ENCODE measurements at regions not wholly inside any gene's neighbourhood (a gene's known extent, or its start where the extent isn't known, plus 50 kb on each side); places are given as distances from the start of the nearest gene placed in this dataset.

GRCh38 chr17:22484826-22485225, 792.5 kb downstream of the KCNJ18 start:
- intact Hi-C loops (cut with DNase I; ENCODE audit: low total_unique reads) = no loop called here
- H3K4me1 ChIP-seq = no peaks in the 10 kb centered on the region
- DNase-seq = no peak

GRCh38 chr17:22490399-22490798, 798.1 kb downstream of the KCNJ18 start:
- no peaks in the 10 kb centered on the region for H3K4me1 ChIP-seq
- TF ChIP-seq POLR2A (IDR thresholded peaks at IDR 0.05) = no peak
- TF ChIP-seq, protein P1, sequence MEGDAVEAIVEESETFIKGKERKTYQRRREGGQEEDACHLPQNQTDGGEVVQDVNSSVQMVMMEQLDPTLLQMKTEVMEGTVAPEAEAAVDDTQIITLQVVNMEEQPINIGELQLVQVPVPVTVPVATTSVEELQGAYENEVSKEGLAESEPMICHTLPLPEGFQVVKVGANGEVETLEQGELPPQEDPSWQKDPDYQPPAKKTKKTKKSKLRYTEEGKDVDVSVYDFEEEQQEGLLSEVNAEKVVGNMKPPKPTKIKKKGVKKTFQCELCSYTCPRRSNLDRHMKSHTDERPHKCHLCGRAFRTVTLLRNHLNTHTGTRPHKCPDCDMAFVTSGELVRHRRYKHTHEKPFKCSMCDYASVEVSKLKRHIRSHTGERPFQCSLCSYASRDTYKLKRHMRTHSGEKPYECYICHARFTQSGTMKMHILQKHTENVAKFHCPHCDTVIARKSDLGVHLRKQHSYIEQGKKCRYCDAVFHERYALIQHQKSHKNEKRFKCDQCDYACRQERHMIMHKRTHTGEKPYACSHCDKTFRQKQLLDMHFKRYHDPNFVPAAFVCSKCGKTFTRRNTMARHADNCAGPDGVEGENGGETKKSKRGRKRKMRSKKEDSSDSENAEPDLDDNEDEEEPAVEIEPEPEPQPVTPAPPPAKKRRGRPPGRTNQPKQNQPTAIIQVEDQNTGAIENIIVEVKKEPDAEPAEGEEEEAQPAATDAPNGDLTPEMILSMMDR (IDR thresholded peaks at IDR 0.05 in 4 of 5, conservative IDR thresholded peaks at IDR 0.05 in 1 of 5) = no peak
- ATAC-seq (no peak), DNase-seq (no peak)
- no peaks in the 10 kb centered on the region for H3K36me3 ChIP-seq
- H3K27ac ChIP-seq = no peak overlapping the region
- no peaks in the 10 kb centered on the region for H3K9me3 ChIP-seq
- in situ Hi-C loops (cut with MboI; ENCODE audit: low sequenced_read_pairs in 4 of 4) (no loop called here), intact Hi-C loops (cut with DNase I; ENCODE audit: low total_unique reads) (no loop called here)
- no peaks in the 10 kb centered on the region for H3K27me3 ChIP-seq
- no peak overlapping the region for H3K4me3 ChIP-seq

More at GRCh38 chr17:22484826-22485225, 792.5 kb downstream of the KCNJ18 start:
- Histone ChIP-seq H3K9me3 (no peaks in the 10 kb centered on the region), H3K36me3 (no peaks in the 10 kb centered on the region), H3K4me3 (no peak overlapping the region), H3K27ac (no peak overlapping the region), H3K27me3 (no peaks in the 10 kb centered on the region)
- no peak for ATAC-seq
- TF ChIP-seq POLR2A (IDR thresholded peaks at IDR 0.05) = no peak
- TF ChIP-seq, protein P1 (IDR thresholded peaks at IDR 0.05 in 4 of 5, conservative IDR thresholded peaks at IDR 0.05 in 1 of 5) = no peak
- in situ Hi-C loops (cut with MboI; ENCODE audit: low sequenced_read_pairs in 4 of 4) = no loop called here

GRCh38 chr17:22492331-22492730, 800.0 kb downstream of the KCNJ18 start:
- Histone ChIP-seq H3K36me3 (no peaks in the 10 kb centered on the region), H3K9me3 (no peaks in the 10 kb centered on the region), H3K27me3 (no peaks in the 10 kb centered on the region), H3K4me3 (no peak overlapping the region), H3K27ac (no peak overlapping the region), H3K4me1 (no peaks in the 10 kb centered on the region)
- in situ Hi-C loops (cut with MboI; ENCODE audit: low sequenced_read_pairs in 4 of 4) (no loop called here), intact Hi-C loops (cut with DNase I; ENCODE audit: low total_unique reads) (no loop called here)
- no peak for DNase-seq
- no peak for ATAC-seq
- TF ChIP-seq, protein P1 (IDR thresholded peaks at IDR 0.05 in 4 of 5, conservative IDR thresholded peaks at IDR 0.05 in 1 of 5) = no peak
- TF ChIP-seq POLR2A (IDR thresholded peaks at IDR 0.05) = no peak

DNA sequence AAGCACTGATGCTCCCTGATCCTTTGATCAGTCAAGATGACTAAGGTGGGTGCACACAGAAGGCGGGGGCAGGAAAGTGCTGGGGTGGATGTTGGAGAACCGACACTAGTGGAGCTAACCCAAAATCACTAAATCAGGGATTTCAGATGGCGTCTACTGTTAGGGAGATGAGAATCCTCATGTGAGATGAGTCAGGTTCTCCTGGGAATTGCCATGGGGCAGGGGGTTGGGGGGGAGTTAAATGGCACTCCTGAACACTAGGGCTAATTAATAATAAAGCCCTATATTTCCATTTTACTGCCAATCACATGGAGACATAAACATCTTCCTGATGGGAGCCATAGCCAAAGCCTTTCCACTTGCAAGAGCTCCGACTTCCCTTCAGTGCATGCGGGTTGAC, 804.1 kb downstream of the KCNJ18 start:
- no peaks in the 10 kb centered on the region for H3K4me1 ChIP-seq
- TF ChIP-seq, protein P1 (IDR thresholded peaks at IDR 0.05 in 4 of 5, conservative IDR thresholded peaks at IDR 0.05 in 1 of 5) = no peak
- TF ChIP-seq POLR2A (IDR thresholded peaks at IDR 0.05) = no peak
- DNase-seq (no peak), ATAC-seq (no peak)
- H3K36me3 ChIP-seq = no peaks in the 10 kb centered on the region
- intact Hi-C loops (cut with DNase I; ENCODE audit: low total_unique reads) = no loop called here
- no peaks in the 10 kb centered on the region for H3K27me3 ChIP-seq
- H3K27ac ChIP-seq = no peak overlapping the region
- no peak overlapping the region for H3K4me3 ChIP-seq
- in situ Hi-C loops (cut with MboI; ENCODE audit: low sequenced_read_pairs in 4 of 4) = no loop called here
- H3K9me3 ChIP-seq = no peaks in the 10 kb centered on the region

GRCh38 chr17:22503322-22503899, 811.1 kb downstream of the KCNJ18 start:
- H3K27me3 ChIP-seq = no peaks in the 10 kb centered on the region
- no peak for TF ChIP-seq POLR2A (IDR thresholded peaks at IDR 0.05)
- TF ChIP-seq, protein P1 (IDR thresholded peaks at IDR 0.05 in 4 of 5, conservative IDR thresholded peaks at IDR 0.05 in 1 of 5) = no peak
- ATAC-seq = no peak
- no peaks in the 10 kb centered on the region for H3K4me1 ChIP-seq
- no peak overlapping the region for H3K27ac ChIP-seq
- H3K4me3 ChIP-seq = no peak overlapping the region
- H3K36me3 ChIP-seq = no peaks in the 10 kb centered on the region
- intact Hi-C loops (cut with DNase I; ENCODE audit: low total_unique reads) = no loop called here
- no peaks in the 10 kb centered on the region for H3K9me3 ChIP-seq
- DNase-seq = no peak
- in situ Hi-C loops (cut with MboI; ENCODE audit: low sequenced_read_pairs in 4 of 4) = no loop called here
